Mesendoderm (in vitro differentiated cells): ENCODE measurements at regions not wholly inside any gene's neighbourhood (a gene's known extent, or its start where the extent isn't known, plus 50 kb on each side); places are given as distances from the start of the nearest gene placed in this dataset.

Experiments
- DNase-seq: peaks from one replicate; pipeline ENCODE4 v3.0.0; 2013
- H2AK5ac ChIP-seq: 2 replicates; pipeline ENCODE4 v1.6.1; 2013; ENCODE audit warnings: low read length, inconsistent platforms
- H2BK120ac ChIP-seq: 2 replicates; pipeline ENCODE4 v1.6.1; 2013; ENCODE audit warnings: low read depth, mild to moderate bottlenecking, low read length, moderate library complexity, mixed read lengths
- H2BK15ac ChIP-seq: replicated peaks from 2 replicates; pipeline ENCODE4 v1.6.1; 2013; ENCODE audit warnings: low read depth, mild to moderate bottlenecking, moderate library complexity
- H2BK5ac ChIP-seq: 2 replicates; pipeline ENCODE4 v1.6.1; 2013; ENCODE audit warnings: low read length, inconsistent platforms
- H3K18ac ChIP-seq: 2 replicates; pipeline ENCODE4 v1.6.1; 2013; ENCODE audit warnings: mild to moderate bottlenecking, low read length, mixed read lengths
- H3K23ac ChIP-seq: one replicate; pipeline ENCODE4 v1.6.1; 2013; ENCODE audit warnings: low read length
- H3K27ac ChIP-seq: 2 replicates; pipeline ENCODE4 v1.5.1; 2013; ENCODE audit warnings: low read depth, mild to moderate bottlenecking, inconsistent platforms, low read length, moderate library complexity
- H3K27me3 ChIP-seq: 2 replicates; pipeline ENCODE4 v1.6.1; 2013; ENCODE audit warnings: low read length, control low read depth, mild to moderate bottlenecking, inconsistent platforms; ENCODE audit not compliant: insufficient read depth, poor library complexity
- H3K36me3 ChIP-seq: 2 replicates; pipeline ENCODE4 v1.6.1; 2013; ENCODE audit warnings: low read length, inconsistent platforms; ENCODE audit not compliant: control insufficient read depth, insufficient read depth
- H3K4ac ChIP-seq: one replicate; pipeline ENCODE4 v1.6.1; 2013; ENCODE audit warnings: low read depth, mild to moderate bottlenecking, low read length, moderate library complexity
- H3K4me1 ChIP-seq: 2 replicates; pipeline ENCODE4 v1.6.1; 2013; ENCODE audit warnings: low read depth, low read length, inconsistent platforms; ENCODE audit not compliant: control insufficient read depth
- H3K4me2 ChIP-seq: 2 replicates; pipeline ENCODE4 v1.6.1; 2013; ENCODE audit warnings: low read length
- H3K4me3 ChIP-seq: 2 replicates; pipeline ENCODE4 v1.5.1; 2013; ENCODE audit warnings: mild to moderate bottlenecking, low read length
- H3K56ac ChIP-seq: one replicate; pipeline ENCODE4 v1.6.1; 2013; ENCODE audit warnings: low read length
- H3K79me1 ChIP-seq: 2 replicates; pipeline ENCODE4 v1.6.1; 2013; ENCODE audit warnings: low read length, inconsistent platforms
- H3K79me2 ChIP-seq: 2 replicates; pipeline ENCODE4 v1.6.1; 2013; ENCODE audit warnings: mild to moderate bottlenecking, low read length; ENCODE audit not compliant: control insufficient read depth, insufficient read depth
- H3K9ac ChIP-seq: 2 replicates; pipeline ENCODE4 v1.6.1; 2013; ENCODE audit warnings: low read length, inconsistent platforms
- H4K5ac ChIP-seq: one replicate; pipeline ENCODE4 v1.6.1; 2013; ENCODE audit warnings: low read length
- H4K8ac ChIP-seq: one replicate; pipeline ENCODE4 v1.6.1; 2013; ENCODE audit warnings: low read depth, mild to moderate bottlenecking, control low read depth, low read length, moderate library complexity
- WGBS: extraction: QIAGEN DNeasy Blood & Tissue Kit; methylation state at CpG from one replicate; pipeline ENCODE4 v1.1.7; 2013; ENCODE audit warnings: low lambda C conversion rate, missing lambda C conversion rate; ENCODE audit not compliant: insufficient coverage; ENCODE audit errors: extremely low coverage; 5-methylcytosine and 5-hydroxymethylcytosine counted together

- H3K56ac ChIP-seq, result no peak overlapping the region
- H3K27ac ChIP-seq, result no peak overlapping the region
- H3K4me3 ChIP-seq, result no peak overlapping the region
- no peak overlapping the region for H3K18ac ChIP-seq
- no peak overlapping the region for H2BK5ac ChIP-seq
- no peak for DNase-seq
- no peak overlapping the region for H2BK120ac ChIP-seq
- no peak overlapping the region for H3K4ac ChIP-seq
- H3K36me3 ChIP-seq, result no peaks in the 10 kb centered on the region
- H3K4me1 ChIP-seq, result no peaks in the 10 kb centered on the region
- H3K79me2 ChIP-seq, result no peaks in the 10 kb centered on the region
- H2BK15ac ChIP-seq, result no peak overlapping the region
- no peak overlapping the region for H2AK5ac ChIP-seq
- WGBS, result no CpG with 5 or more reads among the region's 12 CpGs
- no peak overlapping the region for H3K9ac ChIP-seq
- H3K27me3 ChIP-seq, result no peaks in the 10 kb centered on the region
- H3K4me2 ChIP-seq, result no peak overlapping the region
- H4K8ac ChIP-seq, result no peak overlapping the region
- no peaks in the 10 kb centered on the region for H3K79me1 ChIP-seq
- no peak overlapping the region for H4K5ac ChIP-seq
- no peak overlapping the region for H3K23ac ChIP-seq
Measured at GRCh38 chr13:107234319-107235073, 666.6 kb upstream of the ARGLU1 start.

DNA sequence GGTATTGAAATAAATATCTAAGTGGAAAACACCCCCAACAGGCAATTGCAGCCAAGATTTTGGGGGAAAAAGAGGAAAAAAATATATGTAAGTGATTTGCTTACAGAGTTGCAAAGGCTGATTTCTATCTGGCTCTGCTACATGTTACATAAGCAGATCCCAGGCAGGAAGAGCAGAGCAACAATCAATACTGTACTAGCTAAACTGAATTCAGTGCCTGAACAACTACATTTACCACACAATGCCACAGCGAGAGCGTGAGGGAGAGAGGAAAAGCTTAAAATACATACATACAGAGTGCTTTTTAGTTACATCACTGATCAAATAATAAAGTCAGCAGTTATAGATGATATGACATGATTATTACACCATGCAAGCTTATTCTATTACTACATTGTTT lies 665.6 kb upstream of the ARGLU1 start:
- no peaks in the 10 kb centered on the region for H3K79me1 ChIP-seq
- no peak overlapping the region for H3K23ac ChIP-seq
- H3K9ac ChIP-seq, result no peak overlapping the region
- no peak overlapping the region for H2BK5ac ChIP-seq
- H3K79me2 ChIP-seq, result no peaks in the 10 kb centered on the region
- H3K56ac ChIP-seq, result no peak overlapping the region
- H3K4me3 ChIP-seq, result no peak overlapping the region
- no CpG with 5 or more reads among the region's 2 CpGs for WGBS
- H3K4ac ChIP-seq, result no peak overlapping the region
- no peak overlapping the region for H3K18ac ChIP-seq
- DNase-seq, result no peak
- no peak overlapping the region for H3K4me2 ChIP-seq
- no peak overlapping the region for H4K8ac ChIP-seq
- H4K5ac ChIP-seq, result no peak overlapping the region
- no peaks in the 10 kb centered on the region for H3K36me3 ChIP-seq
- H3K4me1 ChIP-seq, result no peaks in the 10 kb centered on the region
- H2BK15ac ChIP-seq, result no peak overlapping the region
- no peak overlapping the region for H2BK120ac ChIP-seq
- H3K27me3 ChIP-seq, result no peaks in the 10 kb centered on the region
- H3K27ac ChIP-seq, result no peak overlapping the region
- no peak overlapping the region for H2AK5ac ChIP-seq

GRCh38 chr13:107231944-107232343 lies 664.0 kb upstream of the ARGLU1 start:
- H3K23ac ChIP-seq, result no peak overlapping the region
- no peak overlapping the region for H3K9ac ChIP-seq
- no peak overlapping the region for H3K18ac ChIP-seq
- H2BK5ac ChIP-seq, result no peak overlapping the region
- H3K79me1 ChIP-seq, result no peaks in the 10 kb centered on the region
- H3K79me2 ChIP-seq, result no peaks in the 10 kb centered on the region
- no peak overlapping the region for H3K4me2 ChIP-seq
- H4K8ac ChIP-seq, result no peak overlapping the region
- DNase-seq, result no peak
- no peak overlapping the region for H2BK15ac ChIP-seq
- H2BK120ac ChIP-seq, result no peak overlapping the region
- no peak overlapping the region for H4K5ac ChIP-seq
- H3K4me1 ChIP-seq, result no peaks in the 10 kb centered on the region
- no peak overlapping the region for H3K4me3 ChIP-seq
- H2AK5ac ChIP-seq, result no peak overlapping the region
- H3K56ac ChIP-seq, result no peak overlapping the region
- H3K4ac ChIP-seq, result no peak overlapping the region
- no CpG with 5 or more reads among the region's 7 CpGs for WGBS
- H3K27me3 ChIP-seq, result no peaks in the 10 kb centered on the region
- H3K36me3 ChIP-seq, result no peaks in the 10 kb centered on the region
- H3K27ac ChIP-seq, result no peak overlapping the region

GRCh38 chr13:107223867-107224266 lies 655.9 kb upstream of the ARGLU1 start:
- Histone ChIP-seq H3K79me2 (no peaks in the 10 kb centered on the region), H4K5ac (no peak overlapping the region), H4K8ac (no peak overlapping the region), H3K4me2 (no peak overlapping the region), H2BK15ac (no peak overlapping the region), H3K56ac (no peak overlapping the region), H3K27me3 (no peaks in the 10 kb centered on the region), H3K4me1 (no peaks in the 10 kb centered on the region), H3K18ac (no peak overlapping the region), H3K79me1 (no peaks in the 10 kb centered on the region), H3K9ac (no peak overlapping the region), H2BK5ac (no peak overlapping the region), H3K4ac (no peak overlapping the region), H3K4me3 (no peak overlapping the region), H3K23ac (no peak overlapping the region), H3K36me3 (no peaks in the 10 kb centered on the region), H3K27ac (no peak overlapping the region), H2AK5ac (no peak overlapping the region), H2BK120ac (no peak overlapping the region)
- DNase-seq, result no peak

DNA sequence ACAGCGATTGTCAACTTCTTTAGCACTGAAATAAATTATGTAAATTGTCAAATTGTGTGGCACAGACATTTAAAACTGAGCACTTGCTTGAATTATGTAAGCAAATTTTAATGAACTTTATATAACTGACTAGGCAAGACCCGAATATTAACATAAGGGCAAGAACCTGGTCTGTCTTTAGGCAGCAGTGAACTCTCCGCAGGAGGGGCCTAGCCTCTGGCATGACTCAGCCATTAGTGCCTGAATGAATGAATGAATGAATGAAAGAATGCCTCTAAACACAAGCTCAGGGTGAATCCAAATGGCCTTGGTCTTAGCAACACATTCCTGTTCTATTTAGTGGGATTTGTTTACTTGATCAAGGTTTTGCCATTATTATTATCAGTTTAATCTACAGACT lies 654.7 kb upstream of the ARGLU1 start:
- Histone ChIP-seq H3K56ac (no peak overlapping the region), H3K4me2 (no peak overlapping the region), H2BK15ac (no peak overlapping the region), H2AK5ac (no peak overlapping the region), H2BK120ac (no peak overlapping the region), H3K4ac (no peak overlapping the region), H3K36me3 (no peaks in the 10 kb centered on the region), H3K79me2 (no peaks in the 10 kb centered on the region), H3K18ac (no peak overlapping the region), H3K4me3 (no peak overlapping the region), H3K27me3 (no peaks in the 10 kb centered on the region), H3K4me1 (no peaks in the 10 kb centered on the region), H3K9ac (no peak overlapping the region), H3K27ac (no peak overlapping the region), H4K8ac (no peak overlapping the region), H3K23ac (no peak overlapping the region), H3K79me1 (no peaks in the 10 kb centered on the region), H4K5ac (no peak overlapping the region), H2BK5ac (no peak overlapping the region)
- WGBS, result no CpG with 5 or more reads among the region's 3 CpGs
- peak; percentile 71 for DNase-seq

DNA sequence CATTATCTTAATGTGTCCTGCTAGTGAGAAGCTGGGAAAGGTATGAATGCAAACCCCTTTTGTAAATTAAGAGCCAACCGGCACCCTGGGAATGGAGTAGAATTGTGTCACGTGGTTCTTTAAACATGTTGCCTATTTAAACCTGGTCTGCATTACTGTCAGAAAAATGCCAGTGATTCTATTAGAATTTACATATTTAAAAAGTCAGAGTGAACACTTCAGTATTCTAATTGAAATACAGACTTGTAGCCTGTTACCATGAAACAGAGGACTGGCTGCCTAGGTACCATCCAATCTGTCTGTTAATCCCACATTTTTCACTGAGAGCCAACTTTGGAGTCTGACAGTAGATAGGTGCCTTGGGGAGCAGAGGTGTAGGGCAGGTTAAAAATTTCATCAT lies 652.3 kb upstream of the ARGLU1 start:
- H3K27ac ChIP-seq, result no peak overlapping the region
- H4K5ac ChIP-seq, result no peak overlapping the region
- no peak overlapping the region for H3K4me3 ChIP-seq
- no peak overlapping the region for H4K8ac ChIP-seq
- H3K9ac ChIP-seq, result no peak overlapping the region
- no peak overlapping the region for H3K4me2 ChIP-seq
- WGBS, result no CpG with 5 or more reads among the region's 2 CpGs
- H3K4me1 ChIP-seq, result no peaks in the 10 kb centered on the region
- H3K56ac ChIP-seq, result no peak overlapping the region
- H3K18ac ChIP-seq, result no peak overlapping the region
- no peaks in the 10 kb centered on the region for H3K36me3 ChIP-seq
- no peak overlapping the region for H2AK5ac ChIP-seq
- DNase-seq, result peak; percentile 22
- no peak overlapping the region for H3K4ac ChIP-seq
- H3K79me2 ChIP-seq, result no peaks in the 10 kb centered on the region
- H3K27me3 ChIP-seq, result no peaks in the 10 kb centered on the region
- no peak overlapping the region for H2BK15ac ChIP-seq
- H3K23ac ChIP-seq, result no peak overlapping the region
- H2BK120ac ChIP-seq, result no peak overlapping the region
- no peak overlapping the region for H2BK5ac ChIP-seq
- H3K79me1 ChIP-seq, result no peaks in the 10 kb centered on the region
